ENCODE measurements at regions not wholly inside any gene's neighbourhood (a gene's known extent, or its start where the extent isn't known, plus 50 kb on each side); places are given as distances from the start of the nearest gene placed in this dataset.

- DNase-seq (ENCODE audit: low spot score, unreplicated experiment) = no peak
- Mint-ChIP-seq H3K27ac (no peak overlapping the region), H3K27me3 (no peaks in the 10 kb centered on the region), H3K4me1 (ENCODE audit: low read depth) (no peaks in the 10 kb centered on the region), H3K36me3 (ENCODE audit: insufficient read depth) (no peaks in the 10 kb centered on the region), H3K4me3 (ENCODE audit: low read depth) (no peak overlapping the region), H3K9me3 (ENCODE audit: low read depth) (no peaks in the 10 kb centered on the region)
- TF ChIP-seq CTCF (IDR thresholded peaks at IDR 0.05; ENCODE audit: unreplicated experiment) = no peak
Measured at GRCh38 chr3:56980243-56980642, 80.2 kb upstream of the SPATA12 start.

DNA sequence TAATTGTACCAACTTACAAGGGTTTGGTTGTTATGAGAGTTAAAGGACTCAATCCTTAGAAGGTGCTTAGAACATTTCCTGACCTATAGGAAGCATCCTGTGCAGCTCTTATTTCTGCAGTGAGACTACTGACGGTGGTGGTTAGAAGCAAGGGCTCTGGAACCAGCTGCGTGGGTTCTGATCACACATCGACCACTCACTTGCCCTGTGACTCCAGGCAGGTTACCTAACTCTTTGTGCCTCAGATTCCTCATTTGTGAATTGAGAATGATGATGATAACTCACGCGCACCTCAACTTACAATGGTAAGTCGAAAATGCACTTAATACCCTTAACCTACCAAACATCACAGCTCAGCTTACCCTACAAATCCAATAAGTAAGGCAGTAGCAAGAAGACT lies 80.7 kb upstream of the SPATA12 start:
- Mint-ChIP-seq H3K4me3 (ENCODE audit: low read depth) (no peak overlapping the region), H3K27me3 (no peaks in the 10 kb centered on the region), H3K9me3 (ENCODE audit: low read depth) (no peaks in the 10 kb centered on the region), H3K27ac (no peak overlapping the region), H3K4me1 (ENCODE audit: low read depth) (no peaks in the 10 kb centered on the region), H3K36me3 (ENCODE audit: insufficient read depth) (no peaks in the 10 kb centered on the region)
- DNase-seq (ENCODE audit: low spot score, unreplicated experiment) = no peak
- TF ChIP-seq CTCF (IDR thresholded peaks at IDR 0.05; ENCODE audit: unreplicated experiment) = no peak

- no peaks in the 10 kb centered on the region for H3K36me3 Mint-ChIP-seq (ENCODE audit: insufficient read depth)
- no peaks in the 10 kb centered on the region for H3K4me1 Mint-ChIP-seq (ENCODE audit: low read depth)
- H3K4me3 Mint-ChIP-seq (ENCODE audit: low read depth) = no peak overlapping the region
- no peaks in the 10 kb centered on the region for H3K9me3 Mint-ChIP-seq (ENCODE audit: low read depth)
- no peak for DNase-seq (ENCODE audit: low spot score, unreplicated experiment)
- no peaks in the 10 kb centered on the region for H3K27me3 Mint-ChIP-seq
- TF ChIP-seq CTCF (IDR thresholded peaks at IDR 0.05; ENCODE audit: unreplicated experiment) = no peak
- no peak overlapping the region for H3K27ac Mint-ChIP-seq
Measured at GRCh38 chr3:56977561-56977889, 82.9 kb upstream of the SPATA12 start.

- Mint-ChIP-seq H3K4me3 (ENCODE audit: low read depth) (no peak overlapping the region), H3K9me3 (ENCODE audit: low read depth) (no peaks in the 10 kb centered on the region), H3K36me3 (ENCODE audit: insufficient read depth) (no peaks in the 10 kb centered on the region), H3K27ac (no peak overlapping the region), H3K27me3 (no peaks in the 10 kb centered on the region), H3K4me1 (ENCODE audit: low read depth) (no peaks in the 10 kb centered on the region)
- TF ChIP-seq CTCF (IDR thresholded peaks at IDR 0.05; ENCODE audit: unreplicated experiment) = no peak
- DNase-seq (ENCODE audit: low spot score, unreplicated experiment) = no peak
Measured at GRCh38 chr3:56976651-56977560, 83.6 kb upstream of the SPATA12 start.

DNA sequence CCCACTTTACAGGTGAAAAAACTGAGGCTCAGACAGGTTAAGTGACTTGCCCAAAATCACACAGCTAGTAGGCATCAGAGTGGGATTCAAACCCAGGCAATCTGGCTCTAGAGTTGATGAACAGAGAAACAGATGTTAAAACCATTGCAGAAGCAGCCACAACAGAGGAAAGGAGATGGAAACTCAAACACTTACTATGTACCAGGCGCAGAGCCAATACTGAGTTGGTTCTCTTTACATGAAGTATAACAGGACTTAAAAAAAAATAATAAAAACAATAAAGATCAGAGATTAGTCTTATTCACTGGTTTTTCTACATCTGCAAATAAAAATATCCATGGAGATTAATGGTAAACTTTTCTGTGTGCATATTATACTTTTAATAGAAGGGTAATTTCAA lies 84.9 kb upstream of the SPATA12 start:
- no peaks in the 10 kb centered on the region for H3K9me3 Mint-ChIP-seq (ENCODE audit: low read depth)

More for the DNA sequence above, 84.9 kb upstream of the SPATA12 start:
- TF ChIP-seq CTCF (IDR thresholded peaks at IDR 0.05; ENCODE audit: unreplicated experiment) = no peak
- no peak overlapping the region for H3K27ac Mint-ChIP-seq
- no peaks in the 10 kb centered on the region for H3K36me3 Mint-ChIP-seq (ENCODE audit: insufficient read depth)
- no peak for DNase-seq (ENCODE audit: low spot score, unreplicated experiment)
- H3K27me3 Mint-ChIP-seq = no peaks in the 10 kb centered on the region
- H3K4me3 Mint-ChIP-seq (ENCODE audit: low read depth) = no peak overlapping the region
- peaks cover under 1% of the 10 kb centered on the region for H3K4me1 Mint-ChIP-seq (ENCODE audit: low read depth)
